CD4-positive, alpha-beta T cell (primary cell): ENCODE measurements at regions not wholly inside any gene's neighbourhood (a gene's known extent, or its start where the extent isn't known, plus 50 kb on each side); places are given as distances from the start of the nearest gene placed in this dataset.

Experiments used
- ATAC-seq: fragments of 200-7000 bp; cut with Tn5 transposase; one replicate; pipeline ENCODE4 v1.10.0; 2022; ENCODE audit warnings: mild to moderate bottlenecking; ENCODE audit not compliant: poor library complexity
- CTCF ChIA-PET: fragments of 350-600 bp; sonication (Branson Sonifier 250); formaldehyde crosslinking; loops from one replicate; lab custom pipeline; 2021; ENCODE audit warnings: antibody characterized with exemption, inconsistent platforms; lab: Charles Lee
- POLR2A ChIA-PET: fragments of 350-600 bp; sonication (Branson Sonifier 250); formaldehyde crosslinking; loops from one replicate; lab custom pipeline; 2021; ENCODE audit warnings: antibody characterized with exemption, inconsistent platforms; lab: Charles Lee
- DNase-seq, 14 experiments: peaks; one replicate each; pipeline ENCODE4 v3.0.0-alpha.2; 2013 to 2020; ENCODE audit warnings: mixed read lengths in 2 of 14
- H3K27ac ChIP-seq, 2 donors: one replicate each; pipeline versions ENCODE4 v1.5.1 to v1.7.0; 2013; ENCODE audit warnings: low read length in 2 of 2, low read depth in 1 of 2, mild to moderate bottlenecking in 1 of 2
- H3K27me3 ChIP-seq, 2 experiments: 1 replicate in 1 of 2; 2 replicates in 1 of 2; pipeline versions ENCODE4 v1.6.1 to v1.7.0; 2013; ENCODE audit warnings: low read length in 2 of 2, control low read depth in 1 of 2, mild to moderate bottlenecking in 1 of 2, moderate library complexity in 1 of 2; ENCODE audit not compliant: insufficient read depth in 2 of 2, control insufficient read depth in 1 of 2
- H3K36me3 ChIP-seq: one replicate; pipeline ENCODE4 v1.6.1; 2013; ENCODE audit warnings: low read length, control low read depth; ENCODE audit not compliant: insufficient read depth
- H3K4me1 ChIP-seq: one replicate; pipeline ENCODE4 v1.6.1; 2013; ENCODE audit warnings: low read length, control low read depth; ENCODE audit not compliant: insufficient read depth
- H3K4me3 ChIP-seq: one replicate; pipeline ENCODE4 v1.5.1; 2013; ENCODE audit warnings: mild to moderate bottlenecking, low read length, moderate library complexity
- H3K9me3 ChIP-seq, 2 experiments: 1 replicate in 1 of 2; 2 replicates in 1 of 2; pipeline versions ENCODE4 v1.6.1 to v1.7.0; 2013; ENCODE audit warnings: low read length in 2 of 2, mild to moderate bottlenecking in 2 of 2, control low read depth in 1 of 2, moderate library complexity in 1 of 2; ENCODE audit not compliant: control insufficient read depth in 1 of 2, insufficient read depth in 1 of 2
- H3K27ac Mint-ChIP-seq: one replicate; pipeline ENCODE4 v1.8.0; 2020; ENCODE audit warnings: mixed read lengths
- H3K27me3 Mint-ChIP-seq: one replicate; pipeline ENCODE4 v1.8.0; 2021; ENCODE audit warnings: mixed read lengths
- H3K36me3 Mint-ChIP-seq: one replicate; pipeline ENCODE4 v1.8.0; 2021; ENCODE audit warnings: low read depth, mixed read lengths
- H3K4me1 Mint-ChIP-seq: one replicate; pipeline ENCODE4 v1.8.0; 2021; ENCODE audit warnings: low read depth, mixed read lengths
- H3K4me3 Mint-ChIP-seq: one replicate; pipeline ENCODE4 v1.8.0; 2020; ENCODE audit warnings: mild to moderate bottlenecking, mixed read lengths
- H3K9me3 Mint-ChIP-seq: one replicate; pipeline ENCODE4 v1.8.0; 2020; ENCODE audit warnings: mixed read lengths
- CTCF ChIP-seq: fragments of 200-600 bp; IDR thresholded peaks from one replicate; pipeline ENCODE4 v1.8.0; 2022; ENCODE audit warnings: antibody characterized with exemption, mild to moderate bottlenecking
- intact Hi-C, 2 experiments: fragments of 100-400 bp; cut with DNase I in 1 of 2; cut with micrococcal nuclease in 1 of 2; formaldehyde crosslinking; loops; one replicate each; pipeline versions ENCODE4 v1.15.1 to v1.9.0; 2023 to 2025; cut with DNase I, micrococcal nuclease

GRCh38 chr18:39935598-39935997 lies 2019.4 kb upstream of the PIK3C3 start:
- Mint-ChIP-seq H3K9me3 (peaks cover 20% of the 10 kb centered on the region), H3K27ac (no peak overlapping the region), H3K36me3 (no peaks in the 10 kb centered on the region), H3K4me1 (no peaks in the 10 kb centered on the region), H3K27me3 (no peaks in the 10 kb centered on the region), H3K4me3 (no peak overlapping the region)
- ChIA-PET CTCF (no interaction called here), POLR2A (no interaction called here)
- no peaks in the 10 kb centered on the region for H3K36me3 ChIP-seq
- no peaks in the 10 kb centered on the region for H3K27me3 ChIP-seq
- H3K4me1 ChIP-seq: no peaks in the 10 kb centered on the region
- no peak for DNase-seq
- no peak overlapping the region for H3K4me3 ChIP-seq
- ATAC-seq: no peak
- H3K9me3 ChIP-seq: peaks cover 4% of the 10 kb centered on the region in 2 experiments
- TF ChIP-seq CTCF: no peak
- H3K27ac ChIP-seq: no peak overlapping the region
- intact Hi-C loops: no loop called here

DNA sequence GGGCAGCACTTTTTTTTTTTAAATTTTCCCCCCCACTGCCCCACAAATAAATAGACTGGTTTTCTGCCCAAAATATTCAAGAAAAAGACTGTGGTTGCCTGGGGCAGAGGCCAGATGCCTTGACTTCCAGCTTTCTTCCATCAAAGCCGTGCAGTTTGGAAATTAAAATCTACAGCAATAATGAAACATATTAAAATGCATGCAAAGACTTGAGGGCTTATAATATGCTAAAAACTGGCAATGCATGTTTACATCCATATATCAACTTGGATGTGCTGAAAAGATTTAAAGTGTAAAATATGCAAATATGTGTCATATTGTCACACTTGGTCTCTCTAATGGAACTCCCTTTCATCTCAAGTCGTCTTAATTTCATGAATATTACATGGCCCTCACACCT lies 2036.2 kb upstream of the PIK3C3 start:
- POLR2A ChIA-PET: no interaction called here
- H3K36me3 Mint-ChIP-seq: no peaks in the 10 kb centered on the region

DNA sequence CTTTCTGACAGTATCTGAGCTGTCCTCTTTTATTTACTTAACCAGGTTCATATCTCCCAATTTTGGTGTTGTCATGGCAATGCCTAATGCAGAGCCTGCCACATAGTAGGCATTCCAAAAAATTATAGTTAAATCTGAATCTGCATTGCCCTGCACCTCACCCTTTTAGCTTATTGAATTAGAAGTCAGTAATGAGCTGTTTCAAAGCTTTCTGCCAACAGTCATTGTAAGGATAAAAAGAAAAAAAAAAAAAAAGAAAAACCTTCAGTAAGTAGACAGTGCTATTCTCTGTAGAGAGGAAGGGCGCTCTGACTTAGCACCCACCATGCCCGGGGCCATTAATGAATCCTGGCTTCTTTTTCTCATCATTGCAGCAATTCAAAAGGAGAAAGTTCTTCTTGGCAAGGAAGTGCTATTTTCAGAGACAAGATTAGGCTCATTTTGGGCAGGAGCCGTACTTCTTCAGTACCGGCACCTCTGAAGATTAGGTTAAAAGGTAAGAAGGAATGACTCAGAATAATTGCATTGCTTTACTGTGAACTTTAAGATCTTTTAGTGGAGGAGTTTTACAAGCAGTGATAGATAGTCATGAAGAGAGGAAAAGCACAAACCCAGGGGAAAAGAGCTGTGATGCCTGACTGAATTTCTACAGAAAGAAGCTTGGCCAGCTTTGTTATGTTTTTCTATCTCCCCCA lies 2041.2 kb upstream of the PIK3C3 start:
- CTCF ChIA-PET: no interaction called here

More for the DNA sequence above, 2036.2 kb upstream of the PIK3C3 start:
- CTCF ChIA-PET: no interaction called here
- no peak overlapping the region for H3K27ac ChIP-seq
- no peaks in the 10 kb centered on the region for H3K9me3 ChIP-seq
- DNase-seq (no peak), ATAC-seq (no peak)
- TF ChIP-seq CTCF: no peak
- H3K27me3 ChIP-seq: no peaks in the 10 kb centered on the region
- H3K4me3 Mint-ChIP-seq: no peak overlapping the region
- H3K27me3 Mint-ChIP-seq: no peaks in the 10 kb centered on the region
- H3K27ac Mint-ChIP-seq: no peak overlapping the region
- H3K4me1 Mint-ChIP-seq: no peaks in the 10 kb centered on the region
- intact Hi-C loops: no loop called here
- H3K36me3 ChIP-seq: no peaks in the 10 kb centered on the region
- H3K9me3 Mint-ChIP-seq: peaks cover under 1% of the 10 kb centered on the region
- H3K4me3 ChIP-seq: no peak overlapping the region
- H3K4me1 ChIP-seq: no peaks in the 10 kb centered on the region

More for the DNA sequence above, 2041.2 kb upstream of the PIK3C3 start:
- no peak overlapping the region for H3K27ac ChIP-seq
- Mint-ChIP-seq H3K9me3 (peaks cover 8% of the 10 kb centered on the region), H3K4me1 (no peaks in the 10 kb centered on the region), H3K4me3 (no peak overlapping the region), H3K27me3 (no peaks in the 10 kb centered on the region), H3K36me3 (no peaks in the 10 kb centered on the region), H3K27ac (no peak overlapping the region)
- H3K4me3 ChIP-seq: no peak overlapping the region
- no peaks in the 10 kb centered on the region for H3K36me3 ChIP-seq
- no peak for DNase-seq
- intact Hi-C loops: no loop called here
- H3K27me3 ChIP-seq: no peaks in the 10 kb centered on the region
- H3K4me1 ChIP-seq: no peaks in the 10 kb centered on the region
- TF ChIP-seq CTCF: no peak
- POLR2A ChIA-PET: no interaction called here
- no peak for ATAC-seq
- no peaks in the 10 kb centered on the region for H3K9me3 ChIP-seq
